ENCODE measurements at regions not wholly inside any gene's neighbourhood (a gene's known extent, or its start where the extent isn't known, plus 50 kb on each side); places are given as distances from the start of the nearest gene placed in this dataset.

GRCh38 chr12:75721796-75722195 is 210.4 kb upstream of the KRR1 start:
- no peak for DNase-seq (ENCODE audit: low read depth, low spot score)
- no peak overlapping the region for H3K4me3 ChIP-seq (ENCODE audit: low read length)

GRCh38 chr12:75720812-75721641 is 209.6 kb upstream of the KRR1 start:
- no peak for DNase-seq (ENCODE audit: low read depth, low spot score)
- no peak overlapping the region for H3K4me3 ChIP-seq (ENCODE audit: low read length)

GRCh38 chr12:75717902-75718301 is 206.5 kb upstream of the KRR1 start:
- H3K4me3 ChIP-seq (ENCODE audit: low read length) = no peak overlapping the region
- no peak for DNase-seq (ENCODE audit: low read depth, low spot score)

GRCh38 chr12:75716291-75717025 is 205.0 kb upstream of the KRR1 start:
- DNase-seq (ENCODE audit: low read depth, low spot score) = no peak
- no peak overlapping the region for H3K4me3 ChIP-seq (ENCODE audit: low read length)

GRCh38 chr12:75715682-75716081 is 204.3 kb upstream of the KRR1 start:
- no peak overlapping the region for H3K4me3 ChIP-seq (ENCODE audit: low read length)
- no peak for DNase-seq (ENCODE audit: low read depth, low spot score)

GRCh38 chr12:75715323-75715644 is 203.9 kb upstream of the KRR1 start:
- no peak for DNase-seq (ENCODE audit: low read depth, low spot score)
- no peak overlapping the region for H3K4me3 ChIP-seq (ENCODE audit: low read length)

GRCh38 chr12:75714462-75715322 is 203.3 kb upstream of the KRR1 start:
- H3K4me3 ChIP-seq (ENCODE audit: low read length) = no peak overlapping the region
- DNase-seq (ENCODE audit: low read depth, low spot score) = no peak

- H3K4me3 ChIP-seq (ENCODE audit: low read length) = no peak overlapping the region
- DNase-seq (ENCODE audit: low read depth, low spot score) = no peak
Observed at GRCh38 chr12:75713434-75713833, 202.0 kb upstream of the KRR1 start.

- H3K4me3 ChIP-seq (ENCODE audit: low read length) = no peak overlapping the region
Observed at GRCh38 chr12:75712223-75712622, 200.8 kb upstream of the KRR1 start.

GRCh38 chr12:75711271-75711670 is 199.9 kb upstream of the KRR1 start:
- H3K4me3 ChIP-seq (ENCODE audit: low read length) = no peak overlapping the region
- no peak for DNase-seq (ENCODE audit: low read depth, low spot score)

More at GRCh38 chr12:75712223-75712622, 200.8 kb upstream of the KRR1 start:
- DNase-seq (ENCODE audit: low read depth, low spot score) = no peak

GRCh38 chr12:75710361-75711069 is 199.1 kb upstream of the KRR1 start:
- H3K4me3 ChIP-seq (ENCODE audit: low read length) = no peak overlapping the region
- DNase-seq (ENCODE audit: low read depth, low spot score) = no peak

- no peak for DNase-seq (ENCODE audit: low read depth, low spot score)
- H3K4me3 ChIP-seq (ENCODE audit: low read length) = no peak overlapping the region
Observed at GRCh38 chr12:75709503-75709902, 198.1 kb upstream of the KRR1 start.

- H3K4me3 ChIP-seq (ENCODE audit: low read length) = no peak overlapping the region
- DNase-seq (ENCODE audit: low read depth, low spot score) = no peak
Observed at GRCh38 chr12:75708802-75709201, 197.4 kb upstream of the KRR1 start.

GRCh38 chr12:75707983-75708382 is 196.6 kb upstream of the KRR1 start:
- no peak for DNase-seq (ENCODE audit: low read depth, low spot score)
- H3K4me3 ChIP-seq (ENCODE audit: low read length) = no peak overlapping the region

GRCh38 chr12:75706786-75707605 is 195.6 kb upstream of the KRR1 start:
- H3K4me3 ChIP-seq (ENCODE audit: low read length) = no peak overlapping the region
- no peak for DNase-seq (ENCODE audit: low read depth, low spot score)

GRCh38 chr12:75705749-75706711 is 194.6 kb upstream of the KRR1 start:
- DNase-seq (ENCODE audit: low read depth, low spot score) = no peak
- H3K4me3 ChIP-seq (ENCODE audit: low read length) = no peak overlapping the region

GRCh38 chr12:75704664-75705063 is 193.3 kb upstream of the KRR1 start:
- no peak for DNase-seq (ENCODE audit: low read depth, low spot score)
- no peak overlapping the region for H3K4me3 ChIP-seq (ENCODE audit: low read length)
